K562 (cell line): ENCODE measurements at regions not wholly inside any gene's neighbourhood (a gene's known extent, or its start where the extent isn't known, plus 50 kb on each side); places are given as distances from the start of the nearest gene placed in this dataset.

Experiments used
- ATAC-seq: fragments of 200-7000 bp; cut with Tn5 transposase; 3 replicates; pipeline ENCODE4 v1.9.1; 2020; ENCODE audit warnings: moderate library complexity
- BruUV-seq: library from RNA; stranded (reverse); fragments of 400-500 nt; replicated peaks from 2 replicates; lab custom pipeline; 2021; lab: Mats Ljungman, UMichigan
- CTCF ChIA-PET: fragments of 300-600 bp; formaldehyde crosslinking; extraction: SDS; loops from one replicate; lab custom pipeline; 2021; ENCODE audit warnings: low intra/inter-chr PET ratio; lab: Yijun Ruan, JAX
- POLR2A ChIA-PET: fragments of 300-600, 350-650 bp; sonication (Branson Sonifier 250); formaldehyde crosslinking; extraction: SDS; loops from one replicate; lab custom pipeline; 2021; ENCODE audit warnings: antibody characterized with exemption, inconsistent platforms; lab: Yijun Ruan, JAX
- DNase-seq, 4 experiments: peaks; one replicate each; pipeline versions ENCODE4 v3.0.0 to v3.0.0-alpha.2; 2011 to 2018; ENCODE audit warnings: low spot score in 3 of 4, mixed read lengths in 3 of 4; ENCODE audit errors: extremely low read depth in 1 of 4
- FAIRE-seq: peaks from 2 replicates; lab custom pipeline; 2011; peaks lifted over from hg19 to GRCh38; lab: Jason Lieb, UNC
- H2AFZ ChIP-seq: 2 replicates; pipeline ENCODE4 v1.6.0; 2011; ENCODE audit warnings: low read depth, low read length, control low read depth, inconsistent platforms
- H3K27ac ChIP-seq: fragments of 200-600 bp; 3 replicates; pipeline ENCODE4 v1.8.0; 2011; ENCODE audit warnings: low read depth, mild to moderate bottlenecking, control low read depth, inconsistent platforms, low read length, moderate library complexity, mixed read lengths; ENCODE audit errors: extremely low read depth
- H3K27me3 ChIP-seq, 2 experiments: fragments of 300-600 bp in 1 of 2; 2 replicates in 1 of 2; 3 replicates in 1 of 2; pipeline versions ENCODE4 v1.6.0 to v1.8.0; 2011; ENCODE audit warnings: inconsistent platforms in 2 of 2, low read length in 2 of 2, mild to moderate bottlenecking in 1 of 2, mixed read lengths in 1 of 2, moderate library complexity in 1 of 2; ENCODE audit not compliant: control insufficient read depth in 2 of 2, insufficient read depth in 2 of 2
- H3K36me3 ChIP-seq: fragments of 300-600 bp; 3 replicates; pipeline ENCODE4 v1.8.0; 2011; ENCODE audit warnings: mild to moderate bottlenecking, low read length, inconsistent platforms; ENCODE audit not compliant: control insufficient read depth, insufficient read depth
- H3K4me1 ChIP-seq, 2 experiments: fragments of 200-600 bp in 1 of 2; replicated peaks in 1 of 2; 2 replicates in 1 of 2; 3 replicates in 1 of 2; pipeline versions ENCODE4 v1.5.1 to v1.8.0; 2011; ENCODE audit warnings: inconsistent platforms in 2 of 2, low read length in 2 of 2, mild to moderate bottlenecking in 1 of 2, mixed read lengths in 1 of 2, moderate library complexity in 1 of 2; ENCODE audit not compliant: control insufficient read depth in 2 of 2, insufficient read depth in 2 of 2
- H3K4me2 ChIP-seq: 2 replicates; pipeline ENCODE4 v1.6.1; 2011; ENCODE audit warnings: low read length, control low read depth, inconsistent platforms, mixed read lengths; ENCODE audit not compliant: insufficient read depth
- H3K4me3 ChIP-seq: fragments of 200-600 bp; sonication (generic), shearing (Covaris generic); 2 replicates; pipeline ENCODE4 v1.5.1; 2016; ENCODE audit warnings: control low read depth, inconsistent platforms
- H3K79me2 ChIP-seq: fragments of 200-600 bp; 3 replicates; pipeline ENCODE4 v1.8.0; 2011; ENCODE audit warnings: low read length, inconsistent platforms; ENCODE audit not compliant: control insufficient read depth, insufficient read depth
- H3K9ac ChIP-seq, 2 experiments: 2 replicates each; pipeline versions ENCODE4 v1.6.0 to v1.6.1; 2011; ENCODE audit warnings: low read depth in 2 of 2, low read length in 2 of 2, control low read depth in 1 of 2, inconsistent platforms in 1 of 2, mild to moderate bottlenecking in 1 of 2, mixed read lengths in 1 of 2; ENCODE audit not compliant: insufficient read depth in 1 of 2
- H3K9me1 ChIP-seq: one replicate; pipeline ENCODE4 v1.6.0; 2011; ENCODE audit warnings: inconsistent platforms, mild to moderate bottlenecking, low read length, moderate library complexity; ENCODE audit not compliant: control insufficient read depth, insufficient read depth
- H3K9me3 ChIP-seq: replicated peaks from 2 replicates; pipeline ENCODE4 v1.5.1; 2011; ENCODE audit warnings: low read depth, low read length, inconsistent platforms; ENCODE audit not compliant: control insufficient read depth, insufficient read depth
- H4K20me1 ChIP-seq: replicated peaks from 2 replicates; pipeline ENCODE4 v1.6.1; 2011; ENCODE audit warnings: low read length, inconsistent platforms, mixed read lengths; ENCODE audit not compliant: control insufficient read depth, insufficient read depth
- BDP1 ChIP-seq: IDR thresholded peaks from 3 replicates; pipeline ENCODE4 v1.6.1; 2011; ENCODE audit not compliant: insufficient read length, insufficient read depth
- CBX3 ChIP-seq, 2 experiments: IDR thresholded peaks; 1 replicate in 1 of 2; 2 replicates in 1 of 2; pipeline ENCODE4 v1.6.1; 2012; ENCODE audit warnings: inconsistent platforms in 2 of 2, low read length in 2 of 2, borderline replicate concordance in 1 of 2, control low read depth in 1 of 2
- DNMT1 ChIP-seq: fragments of 450-650 bp; IDR thresholded peaks from 2 replicates; pipeline ENCODE4 v1.6.1; 2016; ENCODE audit warnings: antibody characterized with exemption, mild to moderate bottlenecking
- MEIS2 ChIP-seq: fragments of 450-650 bp; IDR thresholded peaks from 2 replicates; pipeline ENCODE4 v1.6.1; 2014; ENCODE audit warnings: mild to moderate bottlenecking; ENCODE audit not compliant: partially characterized antibody
- MTA1 ChIP-seq: fragments of 450-650 bp; IDR thresholded peaks from 2 replicates; pipeline ENCODE4 v1.6.1; 2017; ENCODE audit warnings: borderline replicate concordance
- POLR3A ChIP-seq: IDR thresholded peaks from 2 replicates; pipeline ENCODE4 v1.6.1; 2011; ENCODE audit warnings: borderline replicate concordance, mild to moderate bottlenecking, moderate library complexity; ENCODE audit not compliant: insufficient read length, insufficient read depth; ENCODE audit errors: extremely low read depth
- RFX5 ChIP-seq: IDR thresholded peaks from 2 replicates; pipeline ENCODE4 v1.6.1; 2011; ENCODE audit warnings: low read depth, mild to moderate bottlenecking, improper control_type of control experiment, low read length
- TEAD2 ChIP-seq: fragments of 450-650 bp; IDR thresholded peaks from 2 replicates; pipeline ENCODE4 v1.6.1; 2016; ENCODE audit warnings: missing genetic modification characterization, control low read depth, missing compliant biosample characterization
- ZNF311 ChIP-seq: fragments of 250-450 bp; sonication (Bioruptor Pico); IDR thresholded peaks from 2 replicates; pipeline ENCODE4 v1.4.0; 2020; ENCODE audit warnings: mild to moderate bottlenecking, moderate library complexity
- ZNF436 ChIP-seq: fragments of 250-450, 450-650 bp; sonication (Bioruptor Pico); formaldehyde crosslinking; IDR thresholded peaks from 2 replicates; pipeline ENCODE4 v1.7.0; 2020; ENCODE audit warnings: mild to moderate bottlenecking
- ZNF583 ChIP-seq: fragments of 250-450 bp; sonication (Bioruptor Pico); IDR thresholded peaks from 2 replicates; pipeline ENCODE4 v1.4.0; 2020
- ZSCAN29 ChIP-seq: fragments of 450-650 bp; IDR thresholded peaks from 2 replicates; pipeline ENCODE4 v1.6.1; 2017
- WGBS: fragments of 100-300 bp; shearing (Covaris generic); methylation state at CpG from one replicate; pipeline ENCODE4 v1.1.6; 2016; ENCODE audit warnings: low coverage, mixed read lengths; ENCODE audit not compliant: insufficient coverage; ENCODE audit errors: missing lambda C conversion rate; 5-methylcytosine and 5-hydroxymethylcytosine counted together
- in situ Hi-C: fragments of 300-500 bp; cut with MboI; formaldehyde crosslinking; loops from 4 replicates; pipeline ENCODE4 v1.15.0; 2018; ENCODE audit warnings: inconsistent platforms, mixed read lengths
- intact Hi-C: fragments of 100-400 bp; cut with micrococcal nuclease; formaldehyde crosslinking; loops from 2 replicates; pipeline ENCODE4 v1.14.2; 2022
- TF ChIP-seq, protein P1 (sequence below): fragments of 450-650 bp; conservative IDR thresholded peaks from 2 replicates; pipeline ENCODE4 v1.6.1; 2016; ENCODE audit warnings: missing genetic modification characterization, low read depth, mild to moderate bottlenecking, control low read depth, missing compliant biosample characterization
- TF ChIP-seq, protein P2 (sequence below): fragments of 450-650 bp; formaldehyde crosslinking; conservative IDR thresholded peaks from 2 replicates; pipeline ENCODE4 v1.4.0; 2022; ENCODE audit warnings: mild to moderate bottlenecking, missing genetic modification characterization
- TF ChIP-seq, protein P3 (sequence below): sonication (generic); formaldehyde crosslinking; IDR thresholded peaks from 2 replicates; pipeline ENCODE4 v1.8.1; 2023; ENCODE audit warnings: mild to moderate bottlenecking, missing genetic modification reagents

DNA sequence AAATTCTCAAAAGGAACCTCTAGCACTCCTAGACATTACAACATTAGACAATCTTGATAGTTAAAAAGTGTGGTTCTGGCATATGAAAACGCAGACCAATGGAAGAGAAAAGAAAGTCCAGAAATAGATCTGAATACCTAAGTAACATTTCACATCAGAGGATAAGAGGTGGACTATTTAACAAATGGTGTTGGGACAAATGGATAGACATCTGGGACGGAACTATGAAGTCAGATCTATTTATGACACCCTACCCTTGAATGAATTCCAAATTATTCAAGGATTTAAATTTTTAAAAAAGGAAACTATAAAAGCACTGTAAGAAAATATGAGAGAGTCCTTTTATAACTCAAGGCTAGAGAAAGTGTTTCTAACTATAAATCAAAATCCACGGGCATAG, 111.3 kb downstream of the SCN11A start:
- POLR2A ChIA-PET = no interaction called here
- in situ Hi-C loops = no loop called here
- no TSS peak for BruUV-seq

DNA sequence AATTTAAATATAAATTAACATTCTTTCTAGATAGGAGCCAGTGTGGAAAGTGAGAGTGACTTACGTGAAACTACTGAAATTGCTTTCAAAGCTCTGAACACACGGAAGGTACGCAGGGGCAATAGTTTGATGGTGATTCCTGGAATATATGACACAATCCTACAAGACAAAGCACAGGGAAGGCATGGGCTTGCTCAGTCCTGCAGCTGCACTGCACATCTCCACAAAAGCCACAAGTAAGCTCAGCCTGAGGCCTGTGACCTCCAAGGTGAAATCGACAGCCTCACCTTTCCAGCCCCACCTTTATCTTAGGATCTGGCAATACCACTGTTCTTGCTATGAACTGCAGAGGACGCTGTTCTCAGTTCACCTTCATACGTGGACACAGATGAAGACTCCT, 109.3 kb upstream of the SCN10A start:
- no peak for ATAC-seq
- DNase-seq = no peak
- H2AFZ ChIP-seq = no peak overlapping the region
- ChIA-PET POLR2A (no interaction called here), CTCF (no interaction called here)
- WGBS = under 1% methylated on average over 6 of the region's 6 CpGs
- intact Hi-C loops = no loop called here
- H3K27ac ChIP-seq = no peak overlapping the region
- no peaks in the 10 kb centered on the region for H4K20me1 ChIP-seq
- BruUV-seq = no TSS peak
- in situ Hi-C loops = no loop called here
- no peaks in the 10 kb centered on the region for H3K4me1 ChIP-seq
- H3K79me2 ChIP-seq = no peaks in the 10 kb centered on the region
- FAIRE-seq = no peak
- H3K9me1 ChIP-seq = no peaks in the 10 kb centered on the region
- H3K9ac ChIP-seq = no peak overlapping the region
- H3K27me3 ChIP-seq = peaks cover 0 to 9% of the 10 kb centered on the region in 2 experiments; a peak in 2 of 5 replicates
- H3K4me3 ChIP-seq = no peak overlapping the region
- H3K4me2 ChIP-seq = no peak overlapping the region
- H3K9me3 ChIP-seq = no peaks in the 10 kb centered on the region
- H3K36me3 ChIP-seq = no peaks in the 10 kb centered on the region
- TF ChIP-seq MEIS2 (no peak), DNMT1 (no peak), ZNF583 (CRISPR knock-in tag) (no peak), BDP1 (no peak), POLR3A (no peak), MTA1 (no peak), RFX5 (no peak), CBX3 (IDR thresholded peaks at IDR 0.05; ENCODE audit: borderline replicate concordance in 1 of 2, low read length in 2 of 2) (no peak)
- TF ChIP-seq, protein P1, sequence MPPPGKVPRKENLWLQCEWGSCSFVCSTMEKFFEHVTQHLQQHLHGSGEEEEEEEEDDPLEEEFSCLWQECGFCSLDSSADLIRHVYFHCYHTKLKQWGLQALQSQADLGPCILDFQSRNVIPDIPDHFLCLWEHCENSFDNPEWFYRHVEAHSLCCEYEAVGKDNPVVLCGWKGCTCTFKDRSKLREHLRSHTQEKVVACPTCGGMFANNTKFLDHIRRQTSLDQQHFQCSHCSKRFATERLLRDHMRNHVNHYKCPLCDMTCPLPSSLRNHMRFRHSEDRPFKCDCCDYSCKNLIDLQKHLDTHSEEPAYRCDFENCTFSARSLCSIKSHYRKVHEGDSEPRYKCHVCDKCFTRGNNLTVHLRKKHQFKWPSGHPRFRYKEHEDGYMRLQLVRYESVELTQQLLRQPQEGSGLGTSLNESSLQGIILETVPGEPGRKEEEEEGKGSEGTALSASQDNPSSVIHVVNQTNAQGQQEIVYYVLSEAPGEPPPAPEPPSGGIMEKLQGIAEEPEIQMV (tag) = no peak
- TF ChIP-seq, protein P2, sequence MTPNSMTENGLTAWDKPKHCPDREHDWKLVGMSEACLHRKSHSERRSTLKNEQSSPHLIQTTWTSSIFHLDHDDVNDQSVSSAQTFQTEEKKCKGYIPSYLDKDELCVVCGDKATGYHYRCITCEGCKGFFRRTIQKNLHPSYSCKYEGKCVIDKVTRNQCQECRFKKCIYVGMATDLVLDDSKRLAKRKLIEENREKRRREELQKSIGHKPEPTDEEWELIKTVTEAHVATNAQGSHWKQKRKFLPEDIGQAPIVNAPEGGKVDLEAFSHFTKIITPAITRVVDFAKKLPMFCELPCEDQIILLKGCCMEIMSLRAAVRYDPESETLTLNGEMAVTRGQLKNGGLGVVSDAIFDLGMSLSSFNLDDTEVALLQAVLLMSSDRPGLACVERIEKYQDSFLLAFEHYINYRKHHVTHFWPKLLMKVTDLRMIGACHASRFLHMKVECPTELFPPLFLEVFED (CRISPR knock-in tag) = no peak

More for the DNA sequence above, 111.3 kb downstream of the SCN11A start:
- no peaks in the 10 kb centered on the region for H4K20me1 ChIP-seq
- intact Hi-C loops = no loop called here
- H3K9ac ChIP-seq = no peak overlapping the region
- no peaks in the 10 kb centered on the region for H3K4me1 ChIP-seq
- no peak overlapping the region for H3K27ac ChIP-seq
- H2AFZ ChIP-seq = no peak overlapping the region
- no peaks in the 10 kb centered on the region for H3K9me3 ChIP-seq
- H3K4me2 ChIP-seq = no peak overlapping the region
- no peaks in the 10 kb centered on the region for H3K27me3 ChIP-seq
- no peaks in the 10 kb centered on the region for H3K9me1 ChIP-seq
- CTCF ChIA-PET = no interaction called here
- 1% methylated on average over 3 of the region's 3 CpGs for WGBS
- no peak overlapping the region for H3K4me3 ChIP-seq
- TF ChIP-seq, protein P3, sequence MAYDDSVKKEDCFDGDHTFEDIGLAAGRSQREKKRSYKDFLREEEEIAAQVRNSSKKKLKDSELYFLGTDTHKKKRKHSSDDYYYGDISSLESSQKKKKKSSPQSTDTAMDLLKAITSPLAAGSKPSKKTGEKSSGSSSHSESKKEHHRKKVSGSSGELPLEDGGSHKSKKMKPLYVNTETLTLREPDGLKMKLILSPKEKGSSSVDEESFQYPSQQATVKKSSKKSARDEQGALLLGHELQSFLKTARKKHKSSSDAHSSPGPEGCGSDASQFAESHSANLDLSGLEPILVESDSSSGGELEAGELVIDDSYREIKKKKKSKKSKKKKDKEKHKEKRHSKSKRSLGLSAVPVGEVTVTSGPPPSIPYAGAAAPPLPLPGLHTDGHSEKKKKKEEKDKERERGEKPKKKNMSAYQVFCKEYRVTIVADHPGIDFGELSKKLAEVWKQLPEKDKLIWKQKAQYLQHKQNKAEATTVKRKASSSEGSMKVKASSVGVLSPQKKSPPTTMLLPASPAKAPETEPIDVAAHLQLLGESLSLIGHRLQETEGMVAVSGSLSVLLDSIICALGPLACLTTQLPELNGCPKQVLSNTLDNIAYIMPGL (CRISPR knock-in tag) = no peak
- TF ChIP-seq ZSCAN29 (no peak), ZNF436 (no peak), TEAD2 (tag) (no peak), ZNF311 (CRISPR knock-in tag) (no peak)
- DNase-seq = no peak
- no peaks in the 10 kb centered on the region for H3K79me2 ChIP-seq
- no peaks in the 10 kb centered on the region for H3K36me3 ChIP-seq
- ATAC-seq = no peak
- FAIRE-seq = no peak
